Dermis blood vessel endothelial cell (primary cell): ENCODE measurements at regions not wholly inside any gene's neighbourhood (a gene's known extent, or its start where the extent isn't known, plus 50 kb on each side); places are given as distances from the start of the nearest gene placed in this dataset.
"Not testable (repeated sequence)": the region's sequence is repeated elsewhere in the genome, so short reads cannot be mapped to it uniquely, and the experiment has no call there.

Experiments used
- DNase-seq: peaks from one replicate; pipeline ENCODE4 v3.0.0; 2010

- no peak for DNase-seq
These were observed 93.2 kb upstream of the TNFSF4 start for GRCh38 chr1:173300061-173301044.

- DNase-seq, result no peak
These were observed 94.4 kb upstream of the TNFSF4 start for GRCh38 chr1:173301507-173301906.

- no peak for DNase-seq
These were observed 95.2 kb upstream of the TNFSF4 start for GRCh38 chr1:173302366-173302765.

- DNase-seq, result no peak
These were observed 96.0 kb upstream of the TNFSF4 start for GRCh38 chr1:173302890-173303829.

GRCh38 chr1:173303984-173304383 is 96.9 kb upstream of the TNFSF4 start:
- DNase-seq, result no peak

- DNase-seq, result no peak
These were observed 97.5 kb upstream of the TNFSF4 start for GRCh38 chr1:173304529-173305227.

- no peak for DNase-seq
These were observed 100.7 kb upstream of the TNFSF4 start for GRCh38 chr1:173307845-173308244.

- no peak for DNase-seq
These were observed 107.5 kb upstream of the TNFSF4 start for GRCh38 chr1:173314656-173315055.

- DNase-seq, result no peak
These were observed 108.2 kb upstream of the TNFSF4 start for GRCh38 chr1:173315296-173315695.

GRCh38 chr1:173318788-173319187 is 111.7 kb upstream of the TNFSF4 start:
- no peak for DNase-seq

- DNase-seq, result not testable (repeated sequence)
These were observed 117.2 kb upstream of the TNFSF4 start for GRCh38 chr1:173324352-173324751.

GRCh38 chr1:173327987-173328386 is 120.9 kb upstream of the TNFSF4 start:
- DNase-seq, result not testable (repeated sequence)

GRCh38 chr1:173328961-173329360 is 121.8 kb upstream of the TNFSF4 start:
- DNase-seq, result no peak

GRCh38 chr1:173329726-173330125 is 122.6 kb upstream of the TNFSF4 start:
- no peak for DNase-seq

- DNase-seq, result peak; percentile 60
These were observed 123.2 kb upstream of the TNFSF4 start for GRCh38 chr1:173330149-173330951.

GRCh38 chr1:173330952-173331548 is 123.9 kb upstream of the TNFSF4 start:
- peak; percentile 23 for DNase-seq

- DNase-seq, result no peak
These were observed 124.9 kb upstream of the TNFSF4 start for GRCh38 chr1:173332026-173332425.

- no peak for DNase-seq
These were observed 126.5 kb upstream of the TNFSF4 start for GRCh38 chr1:173333581-173333980.

GRCh38 chr1:173337126-173337525 is 130.0 kb upstream of the TNFSF4 start:
- DNase-seq, result no peak

GRCh38 chr1:173341307-173341706 is 134.2 kb upstream of the TNFSF4 start:
- no peak for DNase-seq

GRCh38 chr1:173341971-173342370 is 134.8 kb upstream of the TNFSF4 start:
- DNase-seq, result no peak
